ENCODE measurements at regions not wholly inside any gene's neighbourhood (a gene's known extent, or its start where the extent isn't known, plus 50 kb on each side); places are given as distances from the start of the nearest gene placed in this dataset.

GRCh38 chr14:71196921-71197320, 289.7 kb downstream of the PCNX1 start:
- 78 to 92% methylated on average over 6 of the region's 6 CpGs for WGBS, 2 donors
- no peak overlapping the region for H3K4me3 ChIP-seq (ENCODE audit: low read depth, poor library complexity, severe bottlenecking)
- no peak for DNase-seq (ENCODE audit: low spot score in 2 of 2)
- no peak for TF ChIP-seq POLR2A (IDR thresholded peaks at IDR 0.05)
- TF ChIP-seq, protein P1, sequence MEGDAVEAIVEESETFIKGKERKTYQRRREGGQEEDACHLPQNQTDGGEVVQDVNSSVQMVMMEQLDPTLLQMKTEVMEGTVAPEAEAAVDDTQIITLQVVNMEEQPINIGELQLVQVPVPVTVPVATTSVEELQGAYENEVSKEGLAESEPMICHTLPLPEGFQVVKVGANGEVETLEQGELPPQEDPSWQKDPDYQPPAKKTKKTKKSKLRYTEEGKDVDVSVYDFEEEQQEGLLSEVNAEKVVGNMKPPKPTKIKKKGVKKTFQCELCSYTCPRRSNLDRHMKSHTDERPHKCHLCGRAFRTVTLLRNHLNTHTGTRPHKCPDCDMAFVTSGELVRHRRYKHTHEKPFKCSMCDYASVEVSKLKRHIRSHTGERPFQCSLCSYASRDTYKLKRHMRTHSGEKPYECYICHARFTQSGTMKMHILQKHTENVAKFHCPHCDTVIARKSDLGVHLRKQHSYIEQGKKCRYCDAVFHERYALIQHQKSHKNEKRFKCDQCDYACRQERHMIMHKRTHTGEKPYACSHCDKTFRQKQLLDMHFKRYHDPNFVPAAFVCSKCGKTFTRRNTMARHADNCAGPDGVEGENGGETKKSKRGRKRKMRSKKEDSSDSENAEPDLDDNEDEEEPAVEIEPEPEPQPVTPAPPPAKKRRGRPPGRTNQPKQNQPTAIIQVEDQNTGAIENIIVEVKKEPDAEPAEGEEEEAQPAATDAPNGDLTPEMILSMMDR (IDR thresholded peaks at IDR 0.05), result no peak
- intact Hi-C loops (cut with DNase I; ENCODE audit: low total_unique reads), result no loop called here

DNA sequence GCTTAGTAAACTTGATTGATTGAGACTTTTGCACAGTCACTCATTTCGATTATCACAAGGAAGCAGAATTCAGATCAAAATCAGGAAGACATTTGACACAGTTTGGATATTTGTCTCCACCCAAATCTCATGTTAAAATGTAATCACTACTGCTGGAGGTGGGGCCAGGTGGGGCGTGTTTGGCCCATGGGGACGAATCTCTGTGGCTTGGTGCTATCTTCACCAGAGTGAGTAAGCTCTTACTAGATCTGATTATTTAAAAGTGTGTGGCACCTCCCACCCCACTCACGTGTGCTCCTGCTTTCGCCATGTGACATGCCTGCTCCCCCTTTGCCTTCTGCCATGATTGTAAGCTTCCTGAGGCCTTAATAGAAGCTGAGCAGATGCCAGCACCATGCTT, 291.4 kb downstream of the PCNX1 start:
- TF ChIP-seq, protein P1 (IDR thresholded peaks at IDR 0.05), result no peak
- TF ChIP-seq POLR2A (IDR thresholded peaks at IDR 0.05), result no peak
- 51 to 52% methylated on average over 5 of the region's 5 CpGs for WGBS, 2 donors
- no peak overlapping the region for H3K4me3 ChIP-seq (ENCODE audit: low read depth, poor library complexity, severe bottlenecking)
- DNase-seq (ENCODE audit: low spot score in 2 of 2), result no peak
- intact Hi-C loops (cut with DNase I; ENCODE audit: low total_unique reads), result no loop called here

GRCh38 chr14:71201840-71202239, 294.6 kb downstream of the PCNX1 start:
- DNase-seq (ENCODE audit: low spot score in 2 of 2), result no peak
- no peak for TF ChIP-seq POLR2A (IDR thresholded peaks at IDR 0.05)
- TF ChIP-seq, protein P1 (IDR thresholded peaks at IDR 0.05), result no peak
- intact Hi-C loops (cut with DNase I; ENCODE audit: low total_unique reads), result no loop called here
- no peak overlapping the region for H3K4me3 ChIP-seq (ENCODE audit: low read depth, poor library complexity, severe bottlenecking)
- 96 to 100% methylated on average over 1 of the region's 1 CpG for whole genome bisulfite sequencing, 2 donors

DNA sequence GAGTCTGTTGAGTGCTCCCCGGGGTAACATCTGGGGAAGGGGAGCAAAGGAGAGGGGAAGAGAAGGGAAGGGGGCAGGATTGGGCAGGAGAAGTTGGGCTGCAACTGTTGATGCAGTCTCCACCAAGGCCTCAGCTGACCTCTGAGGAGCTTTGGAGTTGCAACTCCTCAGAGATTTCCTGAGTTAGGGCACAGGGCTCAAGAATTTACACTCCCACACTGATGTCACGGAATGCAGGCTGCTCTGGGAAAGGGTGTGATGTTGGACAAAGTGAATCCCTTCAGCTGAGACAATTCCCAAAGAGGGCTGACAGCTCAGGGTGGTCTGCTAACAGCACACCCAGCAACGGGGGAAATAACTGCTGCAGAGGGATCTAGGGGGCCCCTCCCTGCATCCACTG, 295.6 kb downstream of the PCNX1 start:
- no peak overlapping the region for H3K4me3 ChIP-seq (ENCODE audit: low read depth, poor library complexity, severe bottlenecking)
- TF ChIP-seq, protein P1 (IDR thresholded peaks at IDR 0.05), result no peak
- no peak for TF ChIP-seq POLR2A (IDR thresholded peaks at IDR 0.05)
- 64 to 74% methylated on average over 3 of the region's 3 CpGs for WGBS, 2 donors
- no peak for DNase-seq (ENCODE audit: low spot score in 2 of 2)
- intact Hi-C loops (cut with DNase I; ENCODE audit: low total_unique reads), result no loop called here

DNA sequence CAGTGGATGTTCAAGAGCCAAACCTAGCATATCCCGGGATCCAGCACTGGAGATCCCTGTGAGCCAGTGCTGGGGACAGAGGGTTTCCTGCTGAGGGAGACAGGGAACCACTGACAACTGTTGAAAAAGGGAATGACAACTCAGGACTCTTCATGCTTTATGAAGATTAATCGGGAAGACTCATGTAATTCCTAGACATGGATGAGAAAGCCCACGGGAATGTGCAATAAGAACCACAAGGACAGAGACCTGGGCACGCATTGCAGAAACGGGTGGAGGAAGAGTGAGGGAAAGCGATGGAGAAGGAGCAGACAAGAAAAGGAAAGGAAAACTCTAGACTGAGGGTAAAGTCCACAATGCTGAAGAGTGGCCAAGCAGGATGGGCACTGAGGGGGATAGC, 296.0 kb downstream of the PCNX1 start:
- no peak for TF ChIP-seq POLR2A (IDR thresholded peaks at IDR 0.05)
- TF ChIP-seq, protein P1 (IDR thresholded peaks at IDR 0.05), result no peak
- no peak for DNase-seq (ENCODE audit: low spot score in 2 of 2)
- 79 to 81% methylated on average over 6 of the region's 6 CpGs for WGBS, 2 donors
- intact Hi-C loops (cut with DNase I; ENCODE audit: low total_unique reads), result no loop called here
- H3K4me3 ChIP-seq (ENCODE audit: low read depth, poor library complexity, severe bottlenecking), result no peak overlapping the region

DNA sequence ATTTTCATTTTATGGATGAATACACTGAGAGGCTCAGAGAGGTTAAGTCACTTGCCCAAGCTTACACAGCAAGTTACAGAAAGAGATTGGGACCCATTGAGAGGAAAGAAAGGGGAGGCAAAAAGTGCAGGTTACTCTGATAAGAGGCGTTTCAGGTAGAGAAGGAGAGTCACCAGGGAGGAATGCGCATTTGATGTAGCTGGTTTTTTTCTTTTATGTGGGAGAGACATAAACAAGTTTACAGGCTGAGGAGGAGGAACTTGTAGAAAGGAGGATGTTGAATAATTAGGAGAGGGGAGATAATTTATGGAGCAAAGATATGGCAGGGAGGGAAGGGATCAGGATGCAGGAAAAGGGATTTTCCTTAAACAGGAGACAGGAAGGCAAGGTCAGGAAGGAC, 297.0 kb downstream of the PCNX1 start:
- DNase-seq (ENCODE audit: low spot score in 2 of 2), result no peak
- 55 to 92% methylated on average over 2 of the region's 2 CpGs for WGBS, 2 donors
- intact Hi-C loops (cut with DNase I; ENCODE audit: low total_unique reads), result no loop called here

More for the DNA sequence above, 297.0 kb downstream of the PCNX1 start:
- H3K4me3 ChIP-seq (ENCODE audit: low read depth, poor library complexity, severe bottlenecking), result no peak overlapping the region
- TF ChIP-seq, protein P1 (IDR thresholded peaks at IDR 0.05), result no peak
- TF ChIP-seq POLR2A (IDR thresholded peaks at IDR 0.05), result no peak

Measured in lower leg skin (tissue), 4 donors.